H1 (cell line): ENCODE measurements at regions not wholly inside any gene's neighbourhood (a gene's known extent, or its start where the extent isn't known, plus 50 kb on each side); places are given as distances from the start of the nearest gene placed in this dataset.

ENCODE experiments used
- KDM1A ChIP-seq: fragments of 200-600, 300-600 bp; sonication (generic); IDR thresholded peaks from 2 replicates; pipeline ENCODE4 v1.7.1; 2016; ENCODE audit warnings: mild to moderate bottlenecking, low read length, borderline replicate concordance
- PHF8 ChIP-seq: fragments of 200-600 bp; sonication (generic); conservative IDR thresholded peaks from 2 replicates; pipeline ENCODE4 v1.7.1; 2012; ENCODE audit warnings: low read depth, mild to moderate bottlenecking, inconsistent platforms, low read length, moderate library complexity
- POLR2AphosphoS5 ChIP-seq: IDR thresholded peaks from 2 replicates; pipeline ENCODE4 v1.6.1; 2011; ENCODE audit warnings: low read depth, low read length
- TF ChIP-seq, protein P1 (sequence below): IDR thresholded peaks from 2 replicates; pipeline ENCODE4 v1.6.1; 2011; ENCODE audit warnings: low read length, improper control_type of control experiment

DNA sequence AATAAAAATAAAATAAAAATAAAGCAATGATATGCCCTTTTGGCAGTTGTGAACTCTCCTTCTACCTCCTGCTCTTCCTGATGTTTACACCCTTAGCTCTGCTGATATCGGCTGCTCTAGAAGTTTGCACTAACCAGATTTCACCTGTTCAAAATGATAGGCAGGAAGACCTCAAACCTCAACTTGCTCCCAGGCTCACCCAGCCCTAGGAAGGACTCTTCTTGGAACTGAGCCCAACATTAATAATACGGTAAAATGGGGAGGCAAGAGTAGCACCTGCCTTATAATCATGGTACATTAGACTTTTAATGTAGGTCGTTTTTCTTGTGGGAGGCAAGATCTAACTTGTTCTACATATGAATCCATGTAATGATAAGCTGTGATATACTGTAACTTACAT, 61.2 kb upstream of the MED13 start (continued):
- TF ChIP-seq PHF8 = no peak
- TF ChIP-seq POLR2AphosphoS5 = no peak
- TF ChIP-seq, protein P1, sequence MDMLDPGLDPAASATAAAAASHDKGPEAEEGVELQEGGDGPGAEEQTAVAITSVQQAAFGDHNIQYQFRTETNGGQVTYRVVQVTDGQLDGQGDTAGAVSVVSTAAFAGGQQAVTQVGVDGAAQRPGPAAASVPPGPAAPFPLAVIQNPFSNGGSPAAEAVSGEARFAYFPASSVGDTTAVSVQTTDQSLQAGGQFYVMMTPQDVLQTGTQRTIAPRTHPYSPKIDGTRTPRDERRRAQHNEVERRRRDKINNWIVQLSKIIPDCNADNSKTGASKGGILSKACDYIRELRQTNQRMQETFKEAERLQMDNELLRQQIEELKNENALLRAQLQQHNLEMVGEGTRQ = no peak
- TF ChIP-seq KDM1A = no peak
- TF ChIP-seq, all 59 proteins: peak for 0
